ENCODE measurements at regions not wholly inside any gene's neighbourhood (a gene's known extent, or its start where the extent isn't known, plus 50 kb on each side); places are given as distances from the start of the nearest gene placed in this dataset.
"Not testable (repeated sequence)": the region's sequence is repeated elsewhere in the genome, so short reads cannot be mapped to it uniquely, and the experiment has no call there.

- TF ChIP-seq ZBTB26 (tag by site-specific recombination; optimal IDR thresholded peaks at IDR 0.05); ZNF335 (tag by site-specific recombination; conservative IDR thresholded peaks at IDR 0.05); ZNF18 (tag by site-specific recombination; IDR thresholded peaks at IDR 0.05); ZNF792 (tag by site-specific recombination; IDR thresholded peaks at IDR 0.05); CTCF (tag by site-specific recombination; IDR thresholded peaks at IDR 0.05); ZBTB8A (tag by site-specific recombination; IDR thresholded peaks at IDR 0.05); ZNF600 (tag by site-specific recombination; IDR thresholded peaks at IDR 0.05); ATF2 (tag by site-specific recombination; IDR thresholded peaks at IDR 0.05; ENCODE audit: low read depth); HOXD13 (CRISPR knock-in tag; IDR thresholded peaks at IDR 0.05; ENCODE audit: borderline replicate concordance); ZNF561 (tag by site-specific recombination; IDR thresholded peaks at IDR 0.05; ENCODE audit: borderline replicate concordance); ZNF140 (tag by site-specific recombination; IDR thresholded peaks at IDR 0.05); MYNN (tag by site-specific recombination; IDR thresholded peaks at IDR 0.05; ENCODE audit: borderline replicate concordance): not testable (repeated sequence)
- TF ChIP-seq, protein P1, sequence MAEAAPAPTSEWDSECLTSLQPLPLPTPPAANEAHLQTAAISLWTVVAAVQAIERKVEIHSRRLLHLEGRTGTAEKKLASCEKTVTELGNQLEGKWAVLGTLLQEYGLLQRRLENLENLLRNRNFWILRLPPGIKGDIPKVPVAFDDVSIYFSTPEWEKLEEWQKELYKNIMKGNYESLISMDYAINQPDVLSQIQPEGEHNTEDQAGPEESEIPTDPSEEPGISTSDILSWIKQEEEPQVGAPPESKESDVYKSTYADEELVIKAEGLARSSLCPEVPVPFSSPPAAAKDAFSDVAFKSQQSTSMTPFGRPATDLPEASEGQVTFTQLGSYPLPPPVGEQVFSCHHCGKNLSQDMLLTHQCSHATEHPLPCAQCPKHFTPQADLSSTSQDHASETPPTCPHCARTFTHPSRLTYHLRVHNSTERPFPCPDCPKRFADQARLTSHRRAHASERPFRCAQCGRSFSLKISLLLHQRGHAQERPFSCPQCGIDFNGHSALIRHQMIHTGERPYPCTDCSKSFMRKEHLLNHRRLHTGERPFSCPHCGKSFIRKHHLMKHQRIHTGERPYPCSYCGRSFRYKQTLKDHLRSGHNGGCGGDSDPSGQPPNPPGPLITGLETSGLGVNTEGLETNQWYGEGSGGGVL (tag by site-specific recombination; IDR thresholded peaks at IDR 0.05) = not testable (repeated sequence)
Measured at GRCh38 chr13:83755210-83755609, 127.1 kb downstream of the SLITRK1 start.
